H9 (cell line): ENCODE measurements at regions not wholly inside any gene's neighbourhood (a gene's known extent, or its start where the extent isn't known, plus 50 kb on each side); places are given as distances from the start of the nearest gene placed in this dataset.
A peak's percentile ranks its signal among the peaks of the same experiment; 100 is the strongest.

Experiments
- DNase-seq: peaks from one replicate; pipeline ENCODE4 v3.0.0-alpha.2; 2017
- H2AFZ ChIP-seq: one replicate; pipeline ENCODE4 v1.6.1; 2013; ENCODE audit warnings: mild to moderate bottlenecking, low read length, control low read depth, moderate library complexity
- H2AK5ac ChIP-seq: 2 replicates; pipeline ENCODE4 v1.6.1; 2013; ENCODE audit warnings: low read length, control low read depth, mixed read lengths; ENCODE audit not compliant: insufficient read length
- H2BK120ac ChIP-seq: one replicate; pipeline ENCODE4 v1.6.1; 2013; ENCODE audit warnings: low read depth, mild to moderate bottlenecking, low read length, control low read depth, inconsistent platforms; ENCODE audit not compliant: poor library complexity, severe bottlenecking
- H2BK12ac ChIP-seq: 2 replicates; pipeline ENCODE4 v1.6.1; 2013; ENCODE audit warnings: low read length, control low read depth, mixed read lengths, low read depth; ENCODE audit not compliant: insufficient read length
- H2BK15ac ChIP-seq: 2 replicates; pipeline ENCODE4 v1.6.1; 2013; ENCODE audit warnings: low read depth, low read length, control low read depth
- H2BK20ac ChIP-seq: one replicate; pipeline ENCODE4 v1.6.1; 2013; ENCODE audit warnings: low read depth, mild to moderate bottlenecking, low read length, control low read depth, inconsistent platforms; ENCODE audit not compliant: poor library complexity, severe bottlenecking
- H2BK5ac ChIP-seq: 2 replicates; pipeline ENCODE4 v1.6.1; 2013; ENCODE audit warnings: low read length, control low read depth, mixed read lengths; ENCODE audit not compliant: insufficient read length
- H3K14ac ChIP-seq: 2 replicates; pipeline ENCODE4 v1.6.1; 2013; ENCODE audit warnings: low read length, control low read depth; ENCODE audit not compliant: insufficient read depth
- H3K18ac ChIP-seq: 2 replicates; pipeline ENCODE4 v1.6.1; 2013; ENCODE audit warnings: low read depth, mild to moderate bottlenecking, mixed read lengths, low read length, control low read depth; ENCODE audit not compliant: insufficient read length
- H3K23ac ChIP-seq: 2 replicates; pipeline ENCODE4 v1.6.1; 2013; ENCODE audit warnings: low read length, control low read depth, mixed read lengths, low read depth; ENCODE audit not compliant: insufficient read length
- H3K23me2 ChIP-seq: 2 replicates; pipeline ENCODE4 v1.6.1; 2013; ENCODE audit warnings: low read depth, mild to moderate bottlenecking, mixed read lengths, low read length, control low read depth; ENCODE audit not compliant: insufficient read length, poor library complexity, severe bottlenecking
- H3K27ac ChIP-seq: 2 replicates; pipeline ENCODE4 v1.5.1; 2013; ENCODE audit warnings: low read length, control low read depth, mixed read lengths, low read depth; ENCODE audit not compliant: insufficient read length
- H3K27me3 ChIP-seq: 2 replicates; pipeline ENCODE4 v1.6.1; 2013; ENCODE audit warnings: low read length, control low read depth, inconsistent platforms; ENCODE audit not compliant: insufficient read depth
- H3K4ac ChIP-seq: 2 replicates; pipeline ENCODE4 v1.6.1; 2013; ENCODE audit warnings: low read depth, mild to moderate bottlenecking, control low read depth, inconsistent platforms, low read length, moderate library complexity
- H3K4me1 ChIP-seq: 2 replicates; pipeline ENCODE4 v1.6.1; 2013; ENCODE audit warnings: low read length, control low read depth, inconsistent platforms; ENCODE audit not compliant: insufficient read depth
- H3K4me2 ChIP-seq: 2 replicates; pipeline ENCODE4 v1.6.1; 2013; ENCODE audit warnings: low read length, control low read depth, mixed read lengths; ENCODE audit not compliant: insufficient read length, insufficient read depth
- H3K56ac ChIP-seq: 2 replicates; pipeline ENCODE4 v1.6.1; 2013; ENCODE audit warnings: low read depth, mild to moderate bottlenecking, mixed read lengths, low read length, control low read depth; ENCODE audit not compliant: insufficient read length
- H3K79me1 ChIP-seq: 2 replicates; pipeline ENCODE4 v1.6.1; 2013; ENCODE audit warnings: low read depth, mild to moderate bottlenecking, moderate library complexity, low read length, control low read depth, inconsistent platforms; ENCODE audit not compliant: insufficient read depth, poor library complexity, severe bottlenecking
- H3K79me2 ChIP-seq: 2 replicates; pipeline ENCODE4 v1.6.1; 2013; ENCODE audit warnings: low read length, control low read depth, inconsistent platforms; ENCODE audit not compliant: insufficient read depth
- H3K9ac ChIP-seq: 2 replicates; pipeline ENCODE4 v1.6.1; 2013; ENCODE audit warnings: low read length, control low read depth, mixed read lengths; ENCODE audit not compliant: insufficient read length; ENCODE audit errors: extremely low read depth
- H3K9me3 ChIP-seq: one replicate; pipeline ENCODE4 v1.6.1; 2013; ENCODE audit warnings: low read depth, low read length, inconsistent platforms; ENCODE audit not compliant: control insufficient read depth
- H3T11ph ChIP-seq: one replicate; pipeline ENCODE4 v1.6.1; 2013; ENCODE audit warnings: mild to moderate bottlenecking, low read length, control low read depth, inconsistent platforms
- H4K20me1 ChIP-seq: one replicate; pipeline ENCODE4 v1.6.1; 2013; ENCODE audit not compliant: control insufficient read depth, insufficient read length, insufficient read depth
- H4K5ac ChIP-seq: 2 replicates; pipeline ENCODE4 v1.6.1; 2013; ENCODE audit warnings: low read depth, mild to moderate bottlenecking, mixed read lengths, low read length, control low read depth; ENCODE audit not compliant: insufficient read length
- H4K8ac ChIP-seq: replicated peaks from 2 replicates; pipeline ENCODE4 v1.6.1; 2013; ENCODE audit warnings: low read length, control low read depth, mixed read lengths, low read depth; ENCODE audit not compliant: insufficient read length
- H4K91ac ChIP-seq: 2 replicates; pipeline ENCODE4 v1.6.1; 2013; ENCODE audit warnings: low read depth, mild to moderate bottlenecking, moderate library complexity, mixed read lengths, low read length, control low read depth; ENCODE audit not compliant: insufficient read length
- H3K27ac Mint-ChIP-seq, 3 experiments: 2 replicates in 2 of 3; 3 replicates in 1 of 3; pipeline ENCODE4 v1.8.0; 2020 to 2021; ENCODE audit warnings: mixed read lengths in 3 of 3, mild to moderate bottlenecking in 1 of 3, moderate library complexity in 1 of 3
- H3K27me3 Mint-ChIP-seq: 2 replicates; pipeline ENCODE4 v1.8.0; 2021; ENCODE audit warnings: low read depth, mild to moderate bottlenecking, moderate library complexity, mixed read lengths
- H3K36me3 Mint-ChIP-seq, 3 experiments: 2 replicates in 2 of 3; 3 replicates in 1 of 3; pipeline ENCODE4 v1.8.0; 2020 to 2021; ENCODE audit warnings: low read depth in 3 of 3, mixed read lengths in 3 of 3; ENCODE audit not compliant: insufficient read depth in 1 of 3
- H3K4me1 Mint-ChIP-seq, 2 experiments: 2 replicates each; pipeline ENCODE4 v1.8.0; 2020; ENCODE audit warnings: mixed read lengths in 2 of 2
- H3K4me3 Mint-ChIP-seq, 2 experiments: 2 replicates in 1 of 2; 3 replicates in 1 of 2; pipeline ENCODE4 v1.8.0; 2020 to 2021; ENCODE audit warnings: mild to moderate bottlenecking in 2 of 2, mixed read lengths in 2 of 2, moderate library complexity in 1 of 2
- H3K9me3 Mint-ChIP-seq, 2 experiments: 2 replicates in 1 of 2; 3 replicates in 1 of 2; pipeline ENCODE4 v1.8.0; 2020; ENCODE audit warnings: mild to moderate bottlenecking in 2 of 2, mixed read lengths in 2 of 2, moderate library complexity in 1 of 2
- CTCF ChIP-seq: fragments of 200-600 bp; sonication (generic); conservative IDR thresholded peaks from 3 replicates; pipeline ENCODE4 v1.8.0; 2021; ENCODE audit warnings: antibody characterized with exemption, mild to moderate bottlenecking
- WGBS: extraction: QIAGEN DNeasy Blood & Tissue Kit; methylation state at CpG from one replicate; pipeline ENCODE4 v1.1.7; 2013; ENCODE audit warnings: missing lambda C conversion rate, low lambda C conversion rate, mixed read lengths; ENCODE audit not compliant: insufficient read length; ENCODE audit errors: extremely low coverage; 5-methylcytosine and 5-hydroxymethylcytosine counted together

DNA sequence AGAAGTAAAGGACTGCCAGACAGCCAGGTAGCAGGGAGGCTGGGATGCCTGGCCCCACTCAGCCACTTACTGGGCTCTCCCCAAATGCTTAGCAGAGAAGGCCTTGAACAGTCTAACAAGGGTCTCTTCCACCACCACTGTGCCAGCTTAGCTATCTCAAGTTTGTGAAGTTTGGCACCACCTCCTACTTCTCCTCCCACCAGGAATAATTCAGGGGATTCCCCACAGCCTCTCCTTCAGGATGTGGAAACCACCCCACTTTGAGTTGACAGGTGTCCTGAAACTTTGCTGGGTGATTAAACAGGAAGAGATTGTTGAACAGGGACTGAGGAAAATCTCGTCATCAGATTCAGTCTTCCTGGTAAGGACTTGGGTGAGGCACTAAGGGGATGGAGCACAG, 59.4 kb upstream of the ATP1B1 start:
- H2BK120ac ChIP-seq = no peak overlapping the region
- no peak overlapping the region for H3T11ph ChIP-seq
- WGBS = no CpG with 5 or more reads among the region's 1 CpG
- no peak overlapping the region for H4K91ac ChIP-seq
- H3K4me2 ChIP-seq = no peak overlapping the region
- no peak for DNase-seq
- H3K79me2 ChIP-seq = no peaks in the 10 kb centered on the region
- no peaks in the 10 kb centered on the region for H3K79me1 ChIP-seq
- Mint-ChIP-seq H3K4me1 (0 out of 4 replicates have a peak, but pooled peaks cover 0 to 1% of the 10 kb centered on the region in 2 experiments), H3K9me3 (no peaks in the 10 kb centered on the region), H3K4me3 (no peak overlapping the region), H3K27me3 (no peaks in the 10 kb centered on the region), H3K36me3 (no peaks in the 10 kb centered on the region), H3K27ac (0 out of 7 replicates have a peak overlapping the region, but pooled peaks of 1 of the 3 experiments have one; percentile 79)
- H3K4me1 ChIP-seq = no peaks in the 10 kb centered on the region
- H4K8ac ChIP-seq = no peak overlapping the region
- no peaks in the 10 kb centered on the region for H3K9me3 ChIP-seq
- H3K9ac ChIP-seq = no peak overlapping the region
- no peak overlapping the region for H2BK5ac ChIP-seq
- H2BK20ac ChIP-seq = no peak overlapping the region
- H3K4ac ChIP-seq = no peak overlapping the region
- no peak overlapping the region for H2BK15ac ChIP-seq
- no peak overlapping the region for H3K56ac ChIP-seq
- no peak overlapping the region for H3K23ac ChIP-seq
- H4K5ac ChIP-seq = no peak overlapping the region
- no peak overlapping the region for H2AK5ac ChIP-seq
- H4K20me1 ChIP-seq = no peaks in the 10 kb centered on the region
- H3K23me2 ChIP-seq = no peaks in the 10 kb centered on the region
- no peak overlapping the region for H2BK12ac ChIP-seq
- H3K27me3 ChIP-seq = no peaks in the 10 kb centered on the region
- no peak overlapping the region; the same call in 1 of the 2 replicates for H3K14ac ChIP-seq
- H2AFZ ChIP-seq = no peak overlapping the region
- H3K18ac ChIP-seq = no peak overlapping the region
- TF ChIP-seq CTCF = no peak
- H3K27ac ChIP-seq = no peak overlapping the region
